Bronchial epithelial cell (primary cell): ENCODE measurements at regions not wholly inside any gene's neighbourhood (a gene's known extent, or its start where the extent isn't known, plus 50 kb on each side); places are given as distances from the start of the nearest gene placed in this dataset.

Experiments
- DNase-seq: peaks from one replicate; pipeline ENCODE4 v3.0.0-alpha.2; 2010; ENCODE audit warnings: low read depth
- FAIRE-seq: peaks from 2 replicates; lab custom pipeline; 2011; peaks lifted over from hg19 to GRCh38; lab: Jason Lieb, UNC
- H3K27me3 ChIP-seq: 2 replicates; pipeline ENCODE4 v1.5.1; 2011; ENCODE audit warnings: low read length; ENCODE audit not compliant: control insufficient read depth, insufficient read depth
- H3K36me3 ChIP-seq: 2 replicates; pipeline ENCODE4 v1.5.1; 2011; ENCODE audit warnings: low read length; ENCODE audit not compliant: control insufficient read depth, insufficient read depth
- H3K4me3 ChIP-seq: 2 replicates; pipeline ENCODE4 v1.5.1; 2011; ENCODE audit warnings: mild to moderate bottlenecking, low read depth, low read length, control low read depth
- TF ChIP-seq, protein P1 (sequence below): IDR thresholded peaks from 2 replicates; pipeline ENCODE4 v1.5.1; 2011; ENCODE audit warnings: mild to moderate bottlenecking, moderate library complexity, low read length, control low read depth, inconsistent platforms; ENCODE audit not compliant: insufficient read depth, severe bottlenecking

DNA sequence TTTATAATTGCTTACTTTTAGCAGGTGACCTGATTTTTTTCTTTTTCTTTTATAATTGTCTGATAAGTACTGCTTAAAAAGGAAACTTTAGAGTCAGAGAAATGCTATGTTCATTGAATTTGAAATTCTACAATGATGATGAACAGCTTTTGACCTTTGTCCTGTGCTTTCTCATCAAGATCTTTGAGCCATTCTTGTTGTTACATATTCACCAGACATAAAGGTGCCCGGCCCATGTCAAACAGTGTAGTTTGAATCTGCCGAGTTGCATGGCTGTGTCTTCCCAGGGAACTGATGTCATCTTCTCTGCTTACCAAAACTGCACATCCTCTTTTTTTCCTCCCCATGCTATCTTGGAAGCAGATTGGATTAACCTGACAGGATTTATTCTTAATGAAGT is 163.6 kb downstream of the LRRC70 start:
- Histone ChIP-seq H3K4me3 (no peak overlapping the region), H3K27me3 (no peaks in the 10 kb centered on the region), H3K36me3 (no peaks in the 10 kb centered on the region)
- FAIRE-seq: no peak
- TF ChIP-seq, protein P1, sequence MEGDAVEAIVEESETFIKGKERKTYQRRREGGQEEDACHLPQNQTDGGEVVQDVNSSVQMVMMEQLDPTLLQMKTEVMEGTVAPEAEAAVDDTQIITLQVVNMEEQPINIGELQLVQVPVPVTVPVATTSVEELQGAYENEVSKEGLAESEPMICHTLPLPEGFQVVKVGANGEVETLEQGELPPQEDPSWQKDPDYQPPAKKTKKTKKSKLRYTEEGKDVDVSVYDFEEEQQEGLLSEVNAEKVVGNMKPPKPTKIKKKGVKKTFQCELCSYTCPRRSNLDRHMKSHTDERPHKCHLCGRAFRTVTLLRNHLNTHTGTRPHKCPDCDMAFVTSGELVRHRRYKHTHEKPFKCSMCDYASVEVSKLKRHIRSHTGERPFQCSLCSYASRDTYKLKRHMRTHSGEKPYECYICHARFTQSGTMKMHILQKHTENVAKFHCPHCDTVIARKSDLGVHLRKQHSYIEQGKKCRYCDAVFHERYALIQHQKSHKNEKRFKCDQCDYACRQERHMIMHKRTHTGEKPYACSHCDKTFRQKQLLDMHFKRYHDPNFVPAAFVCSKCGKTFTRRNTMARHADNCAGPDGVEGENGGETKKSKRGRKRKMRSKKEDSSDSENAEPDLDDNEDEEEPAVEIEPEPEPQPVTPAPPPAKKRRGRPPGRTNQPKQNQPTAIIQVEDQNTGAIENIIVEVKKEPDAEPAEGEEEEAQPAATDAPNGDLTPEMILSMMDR: no peak
- DNase-seq: no peak

DNA sequence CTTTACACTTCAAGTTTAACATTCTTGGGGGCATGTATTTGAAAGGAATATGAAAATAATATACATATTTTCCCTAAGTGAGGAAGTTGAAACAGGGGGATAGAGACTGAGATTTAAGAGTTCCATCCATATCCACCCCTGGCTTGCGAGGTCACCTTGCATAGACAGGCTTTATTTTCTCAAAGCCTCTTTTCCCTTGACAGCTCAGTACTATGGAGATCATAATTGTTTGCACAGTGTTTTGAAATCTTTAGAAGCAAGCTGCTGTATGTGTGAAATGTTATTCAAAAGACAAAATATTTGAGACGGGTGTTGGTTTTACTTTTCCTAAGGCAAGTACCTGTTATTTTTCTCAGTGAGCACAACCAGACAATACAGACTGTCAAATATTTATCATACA is 163.1 kb downstream of the LRRC70 start:
- no peaks in the 10 kb centered on the region for H3K36me3 ChIP-seq
- H3K27me3 ChIP-seq: no peaks in the 10 kb centered on the region
- H3K4me3 ChIP-seq: no peak overlapping the region
- no peak for FAIRE-seq
- TF ChIP-seq, protein P1: no peak
- no peak for DNase-seq

GRCh38 chr5:62737766-62738165 is 159.1 kb downstream of the LRRC70 start:
- no peak for DNase-seq
- Histone ChIP-seq H3K27me3 (no peaks in the 10 kb centered on the region), H3K4me3 (no peak overlapping the region)

GRCh38 chr5:62732677-62733121 is 154.1 kb downstream of the LRRC70 start:
- Histone ChIP-seq H3K4me3 (no peak overlapping the region), H3K27me3 (no peaks in the 10 kb centered on the region), H3K36me3 (no peaks in the 10 kb centered on the region)
- DNase-seq: no peak
- FAIRE-seq: no peak
- TF ChIP-seq, protein P1: no peak

More at GRCh38 chr5:62737766-62738165, 159.1 kb downstream of the LRRC70 start:
- no peak for FAIRE-seq
- no peaks in the 10 kb centered on the region for H3K36me3 ChIP-seq
- TF ChIP-seq, protein P1: no peak

GRCh38 chr5:62731022-62731421 is 152.4 kb downstream of the LRRC70 start:
- FAIRE-seq (no peak), DNase-seq (no peak)
- no peaks in the 10 kb centered on the region for H3K36me3 ChIP-seq
- TF ChIP-seq, protein P1: no peak
- H3K4me3 ChIP-seq: no peak overlapping the region
- no peaks in the 10 kb centered on the region for H3K27me3 ChIP-seq

GRCh38 chr5:62729675-62730074 is 151.1 kb downstream of the LRRC70 start:
- Histone ChIP-seq H3K36me3 (no peaks in the 10 kb centered on the region), H3K27me3 (no peaks in the 10 kb centered on the region), H3K4me3 (no peak overlapping the region)
- FAIRE-seq (no peak), DNase-seq (no peak)
- TF ChIP-seq, protein P1: no peak
